K562 (cell line): ENCODE measurements at regions not wholly inside any gene's neighbourhood (a gene's known extent, or its start where the extent isn't known, plus 50 kb on each side); places are given as distances from the start of the nearest gene placed in this dataset.

Experiments used
- ATAC-seq: fragments of 200-7000 bp; cut with Tn5 transposase; 3 replicates; pipeline ENCODE4 v1.9.1; 2020; ENCODE audit warnings: moderate library complexity
- BruUV-seq: library from RNA; stranded (reverse); fragments of 400-500 nt; replicated peaks from 2 replicates; lab custom pipeline; 2021; lab: Mats Ljungman, UMichigan
- CTCF ChIA-PET: fragments of 300-600 bp; formaldehyde crosslinking; extraction: SDS; loops from one replicate; lab custom pipeline; 2021; ENCODE audit warnings: low intra/inter-chr PET ratio; lab: Yijun Ruan, JAX
- POLR2A ChIA-PET: fragments of 300-600, 350-650 bp; sonication (Branson Sonifier 250); formaldehyde crosslinking; extraction: SDS; loops from one replicate; lab custom pipeline; 2021; ENCODE audit warnings: antibody characterized with exemption, inconsistent platforms; lab: Yijun Ruan, JAX
- DNase-seq, 4 experiments: peaks; one replicate each; pipeline versions ENCODE4 v3.0.0 to v3.0.0-alpha.2; 2011 to 2018; ENCODE audit warnings: low spot score in 3 of 4, mixed read lengths in 3 of 4; ENCODE audit errors: extremely low read depth in 1 of 4
- FAIRE-seq: peaks from 2 replicates; lab custom pipeline; 2011; peaks lifted over from hg19 to GRCh38; lab: Jason Lieb, UNC
- H2AFZ ChIP-seq: 2 replicates; pipeline ENCODE4 v1.6.0; 2011; ENCODE audit warnings: low read depth, low read length, control low read depth, inconsistent platforms
- H3K27ac ChIP-seq: fragments of 200-600 bp; 3 replicates; pipeline ENCODE4 v1.8.0; 2011; ENCODE audit warnings: low read depth, mild to moderate bottlenecking, control low read depth, inconsistent platforms, low read length, moderate library complexity, mixed read lengths; ENCODE audit errors: extremely low read depth
- H3K27me3 ChIP-seq, 2 experiments: fragments of 300-600 bp in 1 of 2; 2 replicates in 1 of 2; 3 replicates in 1 of 2; pipeline versions ENCODE4 v1.6.0 to v1.8.0; 2011; ENCODE audit warnings: inconsistent platforms in 2 of 2, low read length in 2 of 2, mild to moderate bottlenecking in 1 of 2, mixed read lengths in 1 of 2, moderate library complexity in 1 of 2; ENCODE audit not compliant: control insufficient read depth in 2 of 2, insufficient read depth in 2 of 2
- H3K36me3 ChIP-seq: fragments of 300-600 bp; 3 replicates; pipeline ENCODE4 v1.8.0; 2011; ENCODE audit warnings: mild to moderate bottlenecking, low read length, inconsistent platforms; ENCODE audit not compliant: control insufficient read depth, insufficient read depth
- H3K4me1 ChIP-seq, 2 experiments: fragments of 200-600 bp in 1 of 2; replicated peaks in 1 of 2; 2 replicates in 1 of 2; 3 replicates in 1 of 2; pipeline versions ENCODE4 v1.5.1 to v1.8.0; 2011; ENCODE audit warnings: inconsistent platforms in 2 of 2, low read length in 2 of 2, mild to moderate bottlenecking in 1 of 2, mixed read lengths in 1 of 2, moderate library complexity in 1 of 2; ENCODE audit not compliant: control insufficient read depth in 2 of 2, insufficient read depth in 2 of 2
- H3K4me2 ChIP-seq: 2 replicates; pipeline ENCODE4 v1.6.1; 2011; ENCODE audit warnings: low read length, control low read depth, inconsistent platforms, mixed read lengths; ENCODE audit not compliant: insufficient read depth
- H3K4me3 ChIP-seq: fragments of 200-600 bp; sonication (generic), shearing (Covaris generic); 2 replicates; pipeline ENCODE4 v1.5.1; 2016; ENCODE audit warnings: control low read depth, inconsistent platforms
- H3K79me2 ChIP-seq: fragments of 200-600 bp; 3 replicates; pipeline ENCODE4 v1.8.0; 2011; ENCODE audit warnings: low read length, inconsistent platforms; ENCODE audit not compliant: control insufficient read depth, insufficient read depth
- H3K9ac ChIP-seq, 2 experiments: 2 replicates each; pipeline versions ENCODE4 v1.6.0 to v1.6.1; 2011; ENCODE audit warnings: low read depth in 2 of 2, low read length in 2 of 2, control low read depth in 1 of 2, inconsistent platforms in 1 of 2, mild to moderate bottlenecking in 1 of 2, mixed read lengths in 1 of 2; ENCODE audit not compliant: insufficient read depth in 1 of 2
- H3K9me1 ChIP-seq: one replicate; pipeline ENCODE4 v1.6.0; 2011; ENCODE audit warnings: inconsistent platforms, mild to moderate bottlenecking, low read length, moderate library complexity; ENCODE audit not compliant: control insufficient read depth, insufficient read depth
- H3K9me3 ChIP-seq: replicated peaks from 2 replicates; pipeline ENCODE4 v1.5.1; 2011; ENCODE audit warnings: low read depth, low read length, inconsistent platforms; ENCODE audit not compliant: control insufficient read depth, insufficient read depth
- H4K20me1 ChIP-seq: replicated peaks from 2 replicates; pipeline ENCODE4 v1.6.1; 2011; ENCODE audit warnings: low read length, inconsistent platforms, mixed read lengths; ENCODE audit not compliant: control insufficient read depth, insufficient read depth
- EP400 ChIP-seq: fragments of 450-650 bp; IDR thresholded peaks from 2 replicates; pipeline ENCODE4 v1.6.1; 2017; ENCODE audit warnings: antibody characterized with exemption, mild to moderate bottlenecking, moderate library complexity
- ID3 ChIP-seq, 2 experiments: fragments of 250-450 bp in 1 of 2; fragments of 450-650 bp in 1 of 2; sonication (Bioruptor Pico) in 1 of 2; IDR thresholded peaks; 2 replicates each; pipeline versions ENCODE4 v1.6.1 to v1.8.0; 2016 to 2021; ENCODE audit warnings: mild to moderate bottlenecking in 2 of 2, moderate library complexity in 2 of 2, missing compliant biosample characterization in 1 of 2, missing genetic modification characterization in 1 of 2
- SIN3B ChIP-seq: fragments of 450-650 bp; IDR thresholded peaks from 2 replicates; pipeline ENCODE4 v1.6.1; 2017; ENCODE audit warnings: low read depth, mild to moderate bottlenecking, moderate library complexity
- ZNF197 ChIP-seq: fragments of 200-800 bp; sonication (Bioruptor generic); IDR thresholded peaks from 2 replicates; pipeline ENCODE4 v1.6.1; 2016; ENCODE audit warnings: low read depth, missing genetic modification characterization, missing compliant biosample characterization
- ZNF274 ChIP-seq: IDR thresholded peaks from 2 replicates; pipeline ENCODE4 v1.6.1; 2011; ENCODE audit warnings: low read depth, mild to moderate bottlenecking, low read length, moderate library complexity, borderline replicate concordance
- ZNF277 ChIP-seq: fragments of 250-450 bp; sonication (Bioruptor Pico); IDR thresholded peaks from 2 replicates; pipeline ENCODE4 v1.8.0; 2022; ENCODE audit warnings: inconsistent platforms, mild to moderate bottlenecking, moderate library complexity, borderline replicate concordance
- in situ Hi-C: fragments of 300-500 bp; cut with MboI; formaldehyde crosslinking; loops from 4 replicates; pipeline ENCODE4 v1.15.0; 2018; ENCODE audit warnings: inconsistent platforms, mixed read lengths
- intact Hi-C: fragments of 100-400 bp; cut with micrococcal nuclease; formaldehyde crosslinking; loops from 2 replicates; pipeline ENCODE4 v1.14.2; 2022

GRCh38 chr5:27727254-27727653 is 688.9 kb upstream of the CDH9 start:
- intact Hi-C loops (no loop called here), in situ Hi-C loops (no loop called here)
- no peak for FAIRE-seq
- Histone ChIP-seq H3K27me3 (no peaks in the 10 kb centered on the region), H4K20me1 (no peaks in the 10 kb centered on the region), H3K36me3 (no peaks in the 10 kb centered on the region), H3K4me3 (no peak overlapping the region), H3K4me2 (no peak overlapping the region), H3K27ac (no peak overlapping the region), H3K9me3 (no peaks in the 10 kb centered on the region), H3K79me2 (no peaks in the 10 kb centered on the region), H3K9me1 (no peaks in the 10 kb centered on the region), H2AFZ (no peak overlapping the region), H3K9ac (no peak overlapping the region), H3K4me1 (no peaks in the 10 kb centered on the region)
- TF ChIP-seq ZNF197 (CRISPR knock-in tag) (no peak), EP400 (no peak), ZNF274 (no peak), SIN3B (no peak), ZNF277 (CRISPR knock-in tag) (no peak), ID3 (CRISPR knock-in tag; IDR thresholded peaks at IDR 0.05) (no peak), ID3 (tag; IDR thresholded peaks at IDR 0.05) (no peak)
- ChIA-PET POLR2A (no interaction called here), CTCF (no interaction called here)
- BruUV-seq: no TSS peak
- no peak for DNase-seq
- no peak for ATAC-seq
